ENCODE measurements at regions not wholly inside any gene's neighbourhood (a gene's known extent, or its start where the extent isn't known, plus 50 kb on each side); places are given as distances from the start of the nearest gene placed in this dataset.

DNA sequence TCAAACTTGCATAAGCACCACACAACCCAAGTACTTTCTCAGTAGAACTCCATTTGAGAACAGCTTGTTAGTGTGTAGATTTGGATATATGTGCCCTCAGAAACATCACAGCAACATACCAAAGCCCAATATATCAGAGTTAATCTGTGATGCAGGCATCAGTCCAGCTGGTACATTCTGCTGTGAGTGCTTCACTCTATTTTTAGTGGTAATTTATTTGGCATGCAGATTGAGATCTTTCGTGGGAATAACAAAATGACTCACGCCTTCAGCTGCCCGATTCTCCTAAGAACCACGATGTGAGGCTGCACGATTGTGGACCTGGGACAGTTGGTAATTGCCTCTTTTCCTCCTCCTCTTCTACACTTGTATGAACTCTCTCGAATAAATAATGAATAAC lies 730.7 kb downstream of the SQOR start:
- DNase-seq (ENCODE audit: low spot score in 2 of 2), result peak; percentile 52 to 82
- intact Hi-C loops (cut with DNase I; ENCODE audit: low total_unique reads), result no loop called here
- H3K4me3 ChIP-seq (ENCODE audit: low read depth, poor library complexity, severe bottlenecking), result no peak overlapping the region
- TF ChIP-seq, protein P1, sequence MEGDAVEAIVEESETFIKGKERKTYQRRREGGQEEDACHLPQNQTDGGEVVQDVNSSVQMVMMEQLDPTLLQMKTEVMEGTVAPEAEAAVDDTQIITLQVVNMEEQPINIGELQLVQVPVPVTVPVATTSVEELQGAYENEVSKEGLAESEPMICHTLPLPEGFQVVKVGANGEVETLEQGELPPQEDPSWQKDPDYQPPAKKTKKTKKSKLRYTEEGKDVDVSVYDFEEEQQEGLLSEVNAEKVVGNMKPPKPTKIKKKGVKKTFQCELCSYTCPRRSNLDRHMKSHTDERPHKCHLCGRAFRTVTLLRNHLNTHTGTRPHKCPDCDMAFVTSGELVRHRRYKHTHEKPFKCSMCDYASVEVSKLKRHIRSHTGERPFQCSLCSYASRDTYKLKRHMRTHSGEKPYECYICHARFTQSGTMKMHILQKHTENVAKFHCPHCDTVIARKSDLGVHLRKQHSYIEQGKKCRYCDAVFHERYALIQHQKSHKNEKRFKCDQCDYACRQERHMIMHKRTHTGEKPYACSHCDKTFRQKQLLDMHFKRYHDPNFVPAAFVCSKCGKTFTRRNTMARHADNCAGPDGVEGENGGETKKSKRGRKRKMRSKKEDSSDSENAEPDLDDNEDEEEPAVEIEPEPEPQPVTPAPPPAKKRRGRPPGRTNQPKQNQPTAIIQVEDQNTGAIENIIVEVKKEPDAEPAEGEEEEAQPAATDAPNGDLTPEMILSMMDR (IDR thresholded peaks at IDR 0.05), result no peak
- no peak for TF ChIP-seq POLR2A (IDR thresholded peaks at IDR 0.05)
- WGBS, 2 donors, result 39 to 42% methylated on average over 6 of the region's 6 CpGs

DNA sequence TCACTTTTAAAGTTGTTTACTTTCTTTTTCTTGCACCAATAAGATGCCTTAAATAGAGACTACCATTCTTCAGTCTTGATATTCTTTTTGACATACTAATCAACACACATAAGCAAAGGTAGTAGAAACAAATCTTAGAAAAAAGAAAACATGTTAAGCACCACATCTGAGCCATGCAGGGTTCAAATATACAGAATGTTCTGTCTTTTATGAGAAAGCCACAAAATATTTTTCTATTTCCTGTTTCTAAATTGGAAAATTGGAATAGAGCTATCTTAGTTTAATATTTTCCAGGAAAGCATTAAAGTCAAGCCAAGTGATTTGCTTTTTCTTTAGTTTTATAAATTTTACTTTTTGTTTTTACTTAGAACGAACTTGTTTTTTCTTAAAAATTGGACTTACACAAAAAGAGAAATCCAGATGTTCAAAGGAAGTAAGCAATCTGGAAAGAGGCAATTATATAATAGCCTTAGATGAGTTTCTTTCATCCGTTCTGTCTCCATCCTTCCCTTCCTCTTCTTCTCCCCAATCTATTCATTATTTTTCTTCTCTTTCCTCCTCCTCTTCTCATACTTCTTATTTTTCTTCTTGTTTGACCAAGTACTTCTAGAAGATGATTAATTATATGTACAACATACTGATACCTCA lies 731.7 kb downstream of the SQOR start:
- TF ChIP-seq, protein P1 (IDR thresholded peaks at IDR 0.05), result no peak
- no peak for TF ChIP-seq POLR2A (IDR thresholded peaks at IDR 0.05)
- intact Hi-C loops (cut with DNase I; ENCODE audit: low total_unique reads), result no loop called here
- no peak for DNase-seq (ENCODE audit: low spot score in 2 of 2)
- H3K4me3 ChIP-seq (ENCODE audit: low read depth, poor library complexity, severe bottlenecking), result no peak overlapping the region
- 52 to 58% methylated on average over 2 of the region's 2 CpGs for WGBS, 2 donors

DNA sequence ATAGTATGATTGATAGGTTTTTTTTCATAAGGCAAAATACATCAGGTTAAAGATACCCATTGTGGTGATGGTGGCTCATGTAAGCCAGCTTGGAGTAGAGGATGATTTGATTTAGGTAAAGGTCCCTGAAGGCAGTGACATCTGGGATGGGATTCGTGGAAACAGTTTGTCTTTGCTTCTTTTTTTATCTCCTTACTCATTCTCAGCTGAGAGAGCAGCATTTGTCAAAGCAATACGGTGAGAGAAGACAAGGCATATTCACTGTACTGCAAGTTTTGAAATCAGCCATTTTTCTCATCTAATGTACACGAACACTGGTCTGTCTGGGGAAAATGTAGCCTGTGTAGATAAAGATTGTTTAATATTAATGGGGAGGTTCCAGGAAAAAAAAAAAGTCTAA lies 749.1 kb downstream of the SQOR start:
- TF ChIP-seq, protein P1 (IDR thresholded peaks at IDR 0.05), result no peak
- no peak for TF ChIP-seq POLR2A (IDR thresholded peaks at IDR 0.05)
- no peak overlapping the region for H3K4me3 ChIP-seq (ENCODE audit: low read depth, poor library complexity, severe bottlenecking)
- 69 to 81% methylated on average over 3 of the region's 3 CpGs for WGBS, 2 donors
- intact Hi-C loops (cut with DNase I; ENCODE audit: low total_unique reads), result no loop called here
- no peak for DNase-seq (ENCODE audit: low spot score in 2 of 2)

DNA sequence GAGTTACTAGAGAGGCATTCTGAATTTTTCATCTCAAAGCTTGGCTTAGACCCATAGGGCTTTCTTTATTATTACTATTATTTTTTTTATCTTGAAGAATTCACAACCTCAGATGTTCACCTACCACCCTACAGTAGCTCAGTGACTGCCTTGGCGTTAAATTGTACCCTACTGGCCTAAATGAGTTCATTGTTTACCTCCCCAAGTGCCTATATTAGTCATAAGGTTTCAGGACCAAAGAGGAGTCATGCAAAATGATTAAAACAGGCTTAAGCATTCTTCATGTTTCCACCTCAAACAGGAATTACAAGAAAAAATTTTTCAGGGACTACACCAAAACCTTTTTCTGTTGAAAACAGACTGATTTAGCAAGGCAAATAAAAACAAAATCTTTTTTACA lies 751.5 kb downstream of the SQOR start:
- 80 to 84% methylated on average over 1 of the region's 1 CpG for WGBS, 2 donors
- no peak for DNase-seq (ENCODE audit: low spot score in 2 of 2)
- no peak for TF ChIP-seq POLR2A (IDR thresholded peaks at IDR 0.05)
- TF ChIP-seq, protein P1 (IDR thresholded peaks at IDR 0.05), result no peak
- no peak overlapping the region for H3K4me3 ChIP-seq (ENCODE audit: low read depth, poor library complexity, severe bottlenecking)
- intact Hi-C loops (cut with DNase I; ENCODE audit: low total_unique reads), result no loop called here

DNA sequence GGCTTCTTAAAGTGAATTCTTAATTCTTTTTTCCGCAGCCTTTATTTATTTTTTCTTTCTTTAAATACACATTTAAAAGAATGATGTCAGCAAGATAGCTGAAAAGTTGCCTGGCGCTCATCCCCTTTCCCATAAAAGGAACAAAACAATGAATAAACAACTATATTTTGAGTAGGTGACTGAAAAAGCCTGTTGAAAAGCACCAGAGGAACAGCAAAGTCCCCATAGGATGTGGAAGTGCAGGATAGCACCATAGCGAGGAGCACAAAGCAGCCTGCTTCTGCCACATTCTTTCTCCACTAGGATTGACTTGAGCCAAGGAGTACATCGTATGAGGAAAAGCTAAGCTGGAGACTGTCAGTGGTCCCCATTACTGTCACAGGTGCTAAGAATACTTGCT lies 754.9 kb downstream of the SQOR start:
- WGBS, 2 donors, result 89 to 93% methylated on average over 4 of the region's 4 CpGs

More for the DNA sequence above, 754.9 kb downstream of the SQOR start:
- no peak for TF ChIP-seq POLR2A (IDR thresholded peaks at IDR 0.05)
- TF ChIP-seq, protein P1 (IDR thresholded peaks at IDR 0.05), result no peak
- H3K4me3 ChIP-seq (ENCODE audit: low read depth, poor library complexity, severe bottlenecking), result no peak overlapping the region
- intact Hi-C loops (cut with DNase I; ENCODE audit: low total_unique reads), result no loop called here
- DNase-seq (ENCODE audit: low spot score in 2 of 2), result no peak

All from lower leg skin (tissue), 4 donors.